HL-60 (cell line): ENCODE measurements at regions not wholly inside any gene's neighbourhood (a gene's known extent, or its start where the extent isn't known, plus 50 kb on each side); places are given as distances from the start of the nearest gene placed in this dataset.

Experiments used
- DNase-seq, 2 experiments: peaks; one replicate each; pipeline ENCODE4 v3.0.0-alpha.2; 2010 to 2020; ENCODE audit warnings: low read depth in 1 of 2, low spot score in 1 of 2
- H3K27ac ChIP-seq: fragments of 250-450 bp; sonication (Bioruptor Pico); replicated peaks from 2 replicates; pipeline ENCODE4 v1.5.1; 2020; ENCODE audit warnings: mild to moderate bottlenecking, moderate library complexity
- H3K27me3 ChIP-seq: fragments of 250-450 bp; sonication (Bioruptor Pico); 2 replicates; pipeline ENCODE4 v1.5.1; 2021; ENCODE audit warnings: mild to moderate bottlenecking, moderate library complexity; ENCODE audit not compliant: insufficient read depth, poor library complexity, severe bottlenecking
- H3K4me3 ChIP-seq: replicated peaks from 2 replicates; pipeline ENCODE4 v1.5.1; 2011; ENCODE audit warnings: mild to moderate bottlenecking, control low read depth, low read length; ENCODE audit not compliant: insufficient read depth
- GABPA ChIP-seq: IDR thresholded peaks from 2 replicates; pipeline ENCODE4 v1.6.1; 2012; ENCODE audit warnings: low read depth
- POLR2AphosphoS5 ChIP-seq: IDR thresholded peaks from 2 replicates; pipeline ENCODE4 v1.6.1; 2012; ENCODE audit warnings: low read depth
- SPI1 ChIP-seq: IDR thresholded peaks from 2 replicates; pipeline ENCODE4 v1.6.1; 2012; ENCODE audit warnings: low read depth, mild to moderate bottlenecking, borderline replicate concordance
- TF ChIP-seq, protein P1 (sequence below): IDR thresholded peaks from one replicate; pipeline ENCODE4 v1.5.1; 2011; ENCODE audit warnings: low read length, control low read depth, inconsistent platforms; ENCODE audit not compliant: insufficient read depth
- TF ChIP-seq, protein P2 (sequence below): IDR thresholded peaks from 2 replicates; pipeline ENCODE4 v1.6.1; 2012; ENCODE audit warnings: low read depth; ENCODE audit not compliant: insufficient replicate concordance

DNA sequence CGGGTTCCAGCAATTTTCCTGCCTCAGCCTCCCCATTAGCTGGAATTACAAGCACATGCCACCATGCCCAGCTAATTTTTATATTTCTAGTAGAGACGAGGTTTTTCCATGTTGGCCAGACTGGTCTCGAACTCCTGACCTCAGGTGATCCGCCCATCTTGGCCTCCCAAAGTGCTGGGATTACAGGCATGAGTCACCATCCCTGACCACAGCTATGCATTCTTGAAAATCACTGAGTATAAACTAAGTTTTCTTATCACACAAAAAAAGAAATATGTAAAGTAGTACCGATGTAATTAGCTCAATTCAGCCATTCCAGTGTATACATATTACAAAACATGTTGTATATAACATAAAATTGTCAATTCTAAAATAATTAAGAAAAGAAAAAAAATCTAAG, 232.7 kb downstream of the MBD2 start:
- no peak for TF ChIP-seq GABPA
- TF ChIP-seq POLR2AphosphoS5 = no peak
- TF ChIP-seq SPI1 = no peak
- TF ChIP-seq, protein P1, sequence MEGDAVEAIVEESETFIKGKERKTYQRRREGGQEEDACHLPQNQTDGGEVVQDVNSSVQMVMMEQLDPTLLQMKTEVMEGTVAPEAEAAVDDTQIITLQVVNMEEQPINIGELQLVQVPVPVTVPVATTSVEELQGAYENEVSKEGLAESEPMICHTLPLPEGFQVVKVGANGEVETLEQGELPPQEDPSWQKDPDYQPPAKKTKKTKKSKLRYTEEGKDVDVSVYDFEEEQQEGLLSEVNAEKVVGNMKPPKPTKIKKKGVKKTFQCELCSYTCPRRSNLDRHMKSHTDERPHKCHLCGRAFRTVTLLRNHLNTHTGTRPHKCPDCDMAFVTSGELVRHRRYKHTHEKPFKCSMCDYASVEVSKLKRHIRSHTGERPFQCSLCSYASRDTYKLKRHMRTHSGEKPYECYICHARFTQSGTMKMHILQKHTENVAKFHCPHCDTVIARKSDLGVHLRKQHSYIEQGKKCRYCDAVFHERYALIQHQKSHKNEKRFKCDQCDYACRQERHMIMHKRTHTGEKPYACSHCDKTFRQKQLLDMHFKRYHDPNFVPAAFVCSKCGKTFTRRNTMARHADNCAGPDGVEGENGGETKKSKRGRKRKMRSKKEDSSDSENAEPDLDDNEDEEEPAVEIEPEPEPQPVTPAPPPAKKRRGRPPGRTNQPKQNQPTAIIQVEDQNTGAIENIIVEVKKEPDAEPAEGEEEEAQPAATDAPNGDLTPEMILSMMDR = no peak
- TF ChIP-seq, protein P2, sequence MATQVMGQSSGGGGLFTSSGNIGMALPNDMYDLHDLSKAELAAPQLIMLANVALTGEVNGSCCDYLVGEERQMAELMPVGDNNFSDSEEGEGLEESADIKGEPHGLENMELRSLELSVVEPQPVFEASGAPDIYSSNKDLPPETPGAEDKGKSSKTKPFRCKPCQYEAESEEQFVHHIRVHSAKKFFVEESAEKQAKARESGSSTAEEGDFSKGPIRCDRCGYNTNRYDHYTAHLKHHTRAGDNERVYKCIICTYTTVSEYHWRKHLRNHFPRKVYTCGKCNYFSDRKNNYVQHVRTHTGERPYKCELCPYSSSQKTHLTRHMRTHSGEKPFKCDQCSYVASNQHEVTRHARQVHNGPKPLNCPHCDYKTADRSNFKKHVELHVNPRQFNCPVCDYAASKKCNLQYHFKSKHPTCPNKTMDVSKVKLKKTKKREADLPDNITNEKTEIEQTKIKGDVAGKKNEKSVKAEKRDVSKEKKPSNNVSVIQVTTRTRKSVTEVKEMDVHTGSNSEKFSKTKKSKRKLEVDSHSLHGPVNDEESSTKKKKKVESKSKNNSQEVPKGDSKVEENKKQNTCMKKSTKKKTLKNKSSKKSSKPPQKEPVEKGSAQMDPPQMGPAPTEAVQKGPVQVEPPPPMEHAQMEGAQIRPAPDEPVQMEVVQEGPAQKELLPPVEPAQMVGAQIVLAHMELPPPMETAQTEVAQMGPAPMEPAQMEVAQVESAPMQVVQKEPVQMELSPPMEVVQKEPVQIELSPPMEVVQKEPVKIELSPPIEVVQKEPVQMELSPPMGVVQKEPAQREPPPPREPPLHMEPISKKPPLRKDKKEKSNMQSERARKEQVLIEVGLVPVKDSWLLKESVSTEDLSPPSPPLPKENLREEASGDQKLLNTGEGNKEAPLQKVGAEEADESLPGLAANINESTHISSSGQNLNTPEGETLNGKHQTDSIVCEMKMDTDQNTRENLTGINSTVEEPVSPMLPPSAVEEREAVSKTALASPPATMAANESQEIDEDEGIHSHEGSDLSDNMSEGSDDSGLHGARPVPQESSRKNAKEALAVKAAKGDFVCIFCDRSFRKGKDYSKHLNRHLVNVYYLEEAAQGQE = no peak
- no peak overlapping the region for H3K27ac ChIP-seq
- DNase-seq = no peak
- no peak overlapping the region for H3K4me3 ChIP-seq
- no peaks in the 10 kb centered on the region for H3K27me3 ChIP-seq

DNA sequence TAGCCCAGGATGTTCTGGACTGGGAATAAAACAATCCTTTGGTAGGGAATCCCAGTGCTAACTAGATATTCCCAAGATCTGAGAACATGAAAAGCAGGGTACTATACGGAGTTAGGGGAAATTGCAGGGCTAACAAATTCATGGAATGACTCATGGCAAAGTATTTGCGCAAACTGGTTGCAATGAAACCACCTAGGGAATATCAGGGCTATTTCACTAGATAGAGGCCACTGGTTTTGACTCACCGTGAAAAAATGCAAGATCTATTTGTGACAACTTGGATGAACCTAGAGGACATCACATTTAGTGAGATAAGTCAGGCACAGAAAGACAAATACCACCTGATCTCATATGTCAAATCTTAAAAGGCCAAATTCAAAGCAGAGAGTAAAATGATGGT, 233.3 kb downstream of the MBD2 start:
- H3K4me3 ChIP-seq = no peak overlapping the region

DNA sequence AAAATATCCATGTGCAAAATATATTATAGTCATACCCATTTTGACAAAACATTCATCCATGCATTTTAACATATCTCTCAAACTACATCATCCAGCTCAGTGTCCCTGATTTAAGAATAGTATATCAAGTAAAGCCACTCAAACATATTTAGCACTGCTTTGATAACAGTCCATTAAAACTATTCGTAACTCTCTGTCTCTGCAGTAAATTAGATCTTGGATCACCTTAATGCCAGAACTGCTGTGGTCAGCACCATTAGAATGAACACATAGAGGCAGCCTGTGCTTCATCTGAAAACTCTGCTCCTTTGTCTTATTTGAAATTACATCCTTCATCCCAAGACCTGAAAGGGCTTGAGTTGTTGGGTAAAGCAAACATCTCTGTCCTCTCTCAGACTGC, 234.0 kb downstream of the MBD2 start:
- DNase-seq = no peak
- no peak for TF ChIP-seq POLR2AphosphoS5
- Histone ChIP-seq H3K4me3 (no peak overlapping the region), H3K27ac (no peak overlapping the region), H3K27me3 (no peaks in the 10 kb centered on the region)

More for the DNA sequence above, 233.3 kb downstream of the MBD2 start:
- DNase-seq = no peak
- Histone ChIP-seq H3K27me3 (no peaks in the 10 kb centered on the region), H3K27ac (no peak overlapping the region)
- TF ChIP-seq, protein P1 = no peak
- TF ChIP-seq SPI1 = no peak
- no peak for TF ChIP-seq POLR2AphosphoS5
- TF ChIP-seq GABPA = no peak
- TF ChIP-seq, protein P2 = no peak

DNA sequence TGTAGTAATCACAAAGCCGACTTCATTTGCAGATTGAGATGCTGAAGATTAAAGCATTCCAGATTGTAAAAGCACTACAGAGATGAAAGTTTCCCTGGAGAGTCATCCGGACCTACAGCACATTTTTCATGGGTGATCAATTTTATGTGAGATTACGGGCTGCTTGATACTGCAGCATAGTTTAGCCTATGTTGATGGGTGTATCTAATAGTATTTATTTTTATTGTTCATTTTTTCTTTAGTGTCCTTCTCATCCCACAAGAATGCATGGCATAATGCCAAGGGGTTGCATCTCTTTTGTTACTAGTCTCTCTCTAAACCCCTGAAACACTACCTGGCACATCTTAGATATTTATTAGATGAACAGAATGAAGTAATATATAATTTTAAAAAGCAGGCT, 240.4 kb downstream of the MBD2 start:
- H3K4me3 ChIP-seq = no peak overlapping the region
- TF ChIP-seq, protein P2 = no peak
- TF ChIP-seq POLR2AphosphoS5 = no peak
- TF ChIP-seq, protein P1 = no peak
- TF ChIP-seq SPI1 = no peak
- no peak for TF ChIP-seq GABPA
- no peak for DNase-seq
- no peak overlapping the region for H3K27ac ChIP-seq
- H3K27me3 ChIP-seq = no peaks in the 10 kb centered on the region
